ENCODE measurements at regions not wholly inside any gene's neighbourhood (a gene's known extent, or its start where the extent isn't known, plus 50 kb on each side); places are given as distances from the start of the nearest gene placed in this dataset.

GRCh38 chr13:107665926-107666458 is 549.3 kb downstream of the LIG4 start:
- TF ChIP-seq, protein P1, sequence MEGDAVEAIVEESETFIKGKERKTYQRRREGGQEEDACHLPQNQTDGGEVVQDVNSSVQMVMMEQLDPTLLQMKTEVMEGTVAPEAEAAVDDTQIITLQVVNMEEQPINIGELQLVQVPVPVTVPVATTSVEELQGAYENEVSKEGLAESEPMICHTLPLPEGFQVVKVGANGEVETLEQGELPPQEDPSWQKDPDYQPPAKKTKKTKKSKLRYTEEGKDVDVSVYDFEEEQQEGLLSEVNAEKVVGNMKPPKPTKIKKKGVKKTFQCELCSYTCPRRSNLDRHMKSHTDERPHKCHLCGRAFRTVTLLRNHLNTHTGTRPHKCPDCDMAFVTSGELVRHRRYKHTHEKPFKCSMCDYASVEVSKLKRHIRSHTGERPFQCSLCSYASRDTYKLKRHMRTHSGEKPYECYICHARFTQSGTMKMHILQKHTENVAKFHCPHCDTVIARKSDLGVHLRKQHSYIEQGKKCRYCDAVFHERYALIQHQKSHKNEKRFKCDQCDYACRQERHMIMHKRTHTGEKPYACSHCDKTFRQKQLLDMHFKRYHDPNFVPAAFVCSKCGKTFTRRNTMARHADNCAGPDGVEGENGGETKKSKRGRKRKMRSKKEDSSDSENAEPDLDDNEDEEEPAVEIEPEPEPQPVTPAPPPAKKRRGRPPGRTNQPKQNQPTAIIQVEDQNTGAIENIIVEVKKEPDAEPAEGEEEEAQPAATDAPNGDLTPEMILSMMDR (conservative IDR thresholded peaks at IDR 0.05): no peak
- H3K4me1 Mint-ChIP-seq: no peaks in the 10 kb centered on the region
- 88 to 90% methylated on average over 2 of the region's 2 CpGs for WGBS, 2 experiments (ENCODE audit: insufficient coverage in 1 of 2, insufficient read length in 1 of 2)

GRCh38 chr13:107650081-107650701 is 565.1 kb downstream of the LIG4 start:
- no peak overlapping the region for H3K27ac ChIP-seq (ENCODE audit: low read depth, low read length)
- peaks cover 25% of the 10 kb centered on the region for H3K4me1 Mint-ChIP-seq
- no peak overlapping the region for H3K9ac ChIP-seq (ENCODE audit: extremely low read depth, low read length, poor library complexity, severe bottlenecking)
- TF ChIP-seq, protein P1 (conservative IDR thresholded peaks at IDR 0.05): peak; percentile 97
- DNase-seq: peak; percentile 92
- WGBS, 2 experiments (ENCODE audit: insufficient coverage in 1 of 2, insufficient read length in 1 of 2): 18 to 24% methylated on average over 4 to 12 of the region's 15 CpGs
- H3K4me3 ChIP-seq (ENCODE audit: low read length): no peak overlapping the region
- no peak overlapping the region for H3K27ac Mint-ChIP-seq
- no peaks in the 10 kb centered on the region for H3K9me3 ChIP-seq (ENCODE audit: control insufficient read depth, low read length)
- no peaks in the 10 kb centered on the region for H3K4me1 ChIP-seq (ENCODE audit: control insufficient read depth, insufficient read depth, low read length)
- no peaks in the 10 kb centered on the region for H3K36me3 Mint-ChIP-seq (ENCODE audit: low read depth)
- H3K36me3 ChIP-seq (ENCODE audit: control insufficient read depth, insufficient read depth, low read length): no peaks in the 10 kb centered on the region
- no peak overlapping the region for H3K4me3 Mint-ChIP-seq
- no peaks in the 10 kb centered on the region for H3K27me3 ChIP-seq (ENCODE audit: control insufficient read depth, insufficient read depth, low read length, poor library complexity, severe bottlenecking)
- peaks cover 1% of the 10 kb centered on the region for H3K27me3 Mint-ChIP-seq (ENCODE audit: insufficient read depth)
- H3K9me3 Mint-ChIP-seq: no peaks in the 10 kb centered on the region

More at GRCh38 chr13:107665926-107666458, 549.3 kb downstream of the LIG4 start:
- no peak overlapping the region for H3K4me3 Mint-ChIP-seq
- Histone ChIP-seq H3K4me3 (ENCODE audit: low read length) (no peak overlapping the region), H3K36me3 (ENCODE audit: control insufficient read depth, insufficient read depth, low read length) (no peaks in the 10 kb centered on the region), H3K27ac (ENCODE audit: low read depth, low read length) (no peak overlapping the region), H3K9me3 (ENCODE audit: control insufficient read depth, low read length) (no peaks in the 10 kb centered on the region), H3K9ac (ENCODE audit: extremely low read depth, low read length, poor library complexity, severe bottlenecking) (no peak overlapping the region), H3K27me3 (ENCODE audit: control insufficient read depth, insufficient read depth, low read length, poor library complexity, severe bottlenecking) (no peaks in the 10 kb centered on the region), H3K4me1 (ENCODE audit: control insufficient read depth, insufficient read depth, low read length) (no peaks in the 10 kb centered on the region)
- no peaks in the 10 kb centered on the region for H3K36me3 Mint-ChIP-seq (ENCODE audit: low read depth)
- no peak for DNase-seq
- peaks cover 5% of the 10 kb centered on the region for H3K9me3 Mint-ChIP-seq
- no peak overlapping the region for H3K27ac Mint-ChIP-seq
- no peaks in the 10 kb centered on the region for H3K27me3 Mint-ChIP-seq (ENCODE audit: insufficient read depth)

GRCh38 chr13:107649079-107649478 is 566.3 kb downstream of the LIG4 start:
- Histone ChIP-seq H3K27me3 (ENCODE audit: control insufficient read depth, insufficient read depth, low read length, poor library complexity, severe bottlenecking) (no peaks in the 10 kb centered on the region), H3K4me3 (ENCODE audit: low read length) (no peak overlapping the region), H3K27ac (ENCODE audit: low read depth, low read length) (no peak overlapping the region), H3K4me1 (ENCODE audit: control insufficient read depth, insufficient read depth, low read length) (no peaks in the 10 kb centered on the region), H3K9ac (ENCODE audit: extremely low read depth, low read length, poor library complexity, severe bottlenecking) (no peak overlapping the region), H3K9me3 (ENCODE audit: control insufficient read depth, low read length) (no peaks in the 10 kb centered on the region), H3K36me3 (ENCODE audit: control insufficient read depth, insufficient read depth, low read length) (no peaks in the 10 kb centered on the region)
- Mint-ChIP-seq H3K27me3 (ENCODE audit: insufficient read depth) (peaks cover 1% of the 10 kb centered on the region), H3K9me3 (no peaks in the 10 kb centered on the region), H3K36me3 (ENCODE audit: low read depth) (no peaks in the 10 kb centered on the region), H3K4me3 (no peak overlapping the region), H3K27ac (no peak overlapping the region), H3K4me1 (peaks cover 24% of the 10 kb centered on the region)
- TF ChIP-seq, protein P1 (conservative IDR thresholded peaks at IDR 0.05): no peak
- DNase-seq: no peak
